IMR-90 (cell line): ENCODE measurements at regions not wholly inside any gene's neighbourhood (a gene's known extent, or its start where the extent isn't known, plus 50 kb on each side); places are given as distances from the start of the nearest gene placed in this dataset.

Source experiments
- ATAC-seq: fragments of 200-7000 bp; cut with Tn5 transposase; 2 replicates; pipeline ENCODE4 v1.9.1; 2020; ENCODE audit warnings: low read depth, mild to moderate bottlenecking, moderate library complexity
- BruUV-seq: library from RNA; stranded (reverse); fragments of 400-500 nt; replicated peaks from 2 replicates; lab custom pipeline; 2021; lab: Mats Ljungman, UMichigan
- CTCF ChIA-PET: fragments of 300-600 bp; formaldehyde crosslinking; extraction: SDS; loops from one replicate; lab custom pipeline; 2021; ENCODE audit warnings: antibody characterized with exemption; lab: Yijun Ruan, JAX
- POLR2A ChIA-PET: fragments of 300-600 bp; sonication (Branson Sonifier 250); formaldehyde crosslinking; loops from one replicate; lab custom pipeline; 2022; ENCODE audit warnings: antibody characterized with exemption; ENCODE audit not compliant: unreplicated experiment; lab: Charles Lee
- DNase-seq: peaks from one replicate; pipeline ENCODE4 v3.0.0; 2013
- H2AFZ ChIP-seq: replicated peaks from 2 replicates; pipeline ENCODE3; 2013; ENCODE audit warnings: low read length, mild to moderate bottlenecking; ENCODE audit not compliant: poor library complexity
- H2AK5ac ChIP-seq: 2 replicates; pipeline ENCODE4 v1.6.1; 2013; ENCODE audit warnings: low read depth, low read length, inconsistent platforms
- H2AK9ac ChIP-seq: replicated peaks from 2 replicates; pipeline ENCODE3; 2013; ENCODE audit warnings: mild to moderate bottlenecking, low read depth, low read length, moderate library complexity; ENCODE audit not compliant: poor library complexity
- H2BK120ac ChIP-seq: 2 replicates; pipeline ENCODE4 v1.6.1; 2013; ENCODE audit warnings: low read depth, low read length, inconsistent platforms
- H2BK15ac ChIP-seq: 3 replicates; pipeline ENCODE4 v1.6.1; 2013; ENCODE audit warnings: low read depth, low read length, inconsistent platforms
- H2BK20ac ChIP-seq: 2 replicates; pipeline ENCODE4 v1.6.1; 2013; ENCODE audit warnings: low read depth, mild to moderate bottlenecking, inconsistent platforms, low read length, moderate library complexity
- H2BK5ac ChIP-seq: 2 replicates; pipeline ENCODE4 v1.6.1; 2013; ENCODE audit warnings: mild to moderate bottlenecking, low read depth, low read length, inconsistent platforms; ENCODE audit not compliant: poor library complexity, severe bottlenecking
- H3K14ac ChIP-seq: replicated peaks from 2 replicates; pipeline ENCODE4 v1.6.1; 2013; ENCODE audit warnings: low read depth, low read length, inconsistent platforms
- H3K18ac ChIP-seq: 2 replicates; pipeline ENCODE4 v1.6.1; 2013; ENCODE audit warnings: low read depth, low read length, control low read depth
- H3K23ac ChIP-seq: 2 replicates; pipeline ENCODE4 v1.6.1; 2013; ENCODE audit warnings: low read depth, low read length, inconsistent platforms
- H3K27ac ChIP-seq: 2 replicates; pipeline ENCODE4 v1.5.1; 2013; ENCODE audit warnings: mild to moderate bottlenecking, control low read depth, low read length; ENCODE audit not compliant: insufficient read depth
- H3K27me3 ChIP-seq: 2 replicates; pipeline ENCODE4 v1.6.1; 2013; ENCODE audit warnings: low read length; ENCODE audit not compliant: control insufficient read depth, insufficient read depth
- H3K36me3 ChIP-seq: 2 replicates; pipeline ENCODE4 v1.6.1; 2013; ENCODE audit warnings: low read length, mixed read lengths; ENCODE audit not compliant: control insufficient read depth, insufficient read depth
- H3K4ac ChIP-seq: 2 replicates; pipeline ENCODE4 v1.6.1; 2013; ENCODE audit warnings: low read depth, low read length, inconsistent platforms
- H3K4me1 ChIP-seq: 2 replicates; pipeline ENCODE4 v1.6.1; 2013; ENCODE audit warnings: low read length, mixed read lengths; ENCODE audit not compliant: control insufficient read depth, insufficient read depth
- H3K4me2 ChIP-seq: 2 replicates; pipeline ENCODE4 v1.6.1; 2013; ENCODE audit warnings: low read depth, mild to moderate bottlenecking, control low read depth, low read length, moderate library complexity
- H3K4me3 ChIP-seq: 2 replicates; pipeline ENCODE4 v1.5.1; 2013; ENCODE audit warnings: low read depth, mild to moderate bottlenecking, control low read depth, low read length, moderate library complexity; ENCODE audit not compliant: insufficient read depth
- H3K56ac ChIP-seq: 2 replicates; pipeline ENCODE4 v1.6.1; 2013; ENCODE audit warnings: low read length, inconsistent platforms; ENCODE audit not compliant: insufficient read depth; ENCODE audit errors: extremely low read depth
- H3K79me1 ChIP-seq, 2 experiments: 2 replicates each; pipeline ENCODE4 v1.6.1; 2013; ENCODE audit warnings: low read length in 2 of 2, inconsistent platforms in 1 of 2, low read depth in 1 of 2
- H3K9ac ChIP-seq: 2 replicates; pipeline ENCODE4 v1.6.1; 2013; ENCODE audit warnings: low read depth, low read length, control low read depth
- H3K9me1 ChIP-seq: 2 replicates; pipeline ENCODE4 v1.6.1; 2013; ENCODE audit warnings: low read length, inconsistent platforms; ENCODE audit not compliant: insufficient read depth
- H3K9me3 ChIP-seq: 2 replicates; pipeline ENCODE4 v1.6.1; 2013; ENCODE audit warnings: low read length; ENCODE audit not compliant: control insufficient read depth, insufficient read depth
- H4K20me1 ChIP-seq: 2 replicates; pipeline ENCODE4 v1.6.1; 2013; ENCODE audit warnings: low read length, inconsistent platforms; ENCODE audit not compliant: insufficient read depth
- H4K5ac ChIP-seq: 2 replicates; pipeline ENCODE4 v1.6.1; 2013; ENCODE audit warnings: mild to moderate bottlenecking, low read depth, low read length, control low read depth
- H4K8ac ChIP-seq, 2 experiments: 2 replicates each; pipeline ENCODE4 v1.6.1; 2013; ENCODE audit warnings: low read depth in 2 of 2, low read length in 2 of 2, control low read depth in 1 of 2, inconsistent platforms in 1 of 2
- H4K91ac ChIP-seq: 2 replicates; pipeline ENCODE4 v1.6.1; 2013; ENCODE audit warnings: low read depth, low read length, inconsistent platforms; ENCODE audit not compliant: insufficient read depth
- MAFK ChIP-seq: IDR thresholded peaks from 2 replicates; pipeline ENCODE4 v1.6.1; 2012; ENCODE audit warnings: low read depth, low read length, improper control_type of control experiment
- RFX5 ChIP-seq: IDR thresholded peaks from 2 replicates; pipeline ENCODE4 v1.8.0; 2012; ENCODE audit warnings: low read depth, mild to moderate bottlenecking, low read length, moderate library complexity
- WGBS, 2 experiments: methylation state at CpG; one replicate each; pipeline versions ENCODE4 v1.1.5 to v1.1.7; 2013; ENCODE audit warnings: missing lambda C conversion rate in 2 of 2; ENCODE audit not compliant: insufficient read length in 1 of 2; ENCODE audit errors: extremely low coverage in 2 of 2; 5-methylcytosine and 5-hydroxymethylcytosine counted together
- dilution Hi-C: fragments of 300-500 bp; cut with HindIII; formaldehyde crosslinking; loops from one replicate; pipeline ENCODE4 v1.14.3; 2018; ENCODE audit warnings: low sequenced_read_pairs; ENCODE audit not compliant: unreplicated experiment
- in situ Hi-C: fragments of 300-500 bp; cut with MboI; formaldehyde crosslinking; loops from 3 replicates; pipeline ENCODE4 v1.14.3; 2019; ENCODE audit warnings: low sequenced_read_pairs, inconsistent platforms, mixed read lengths
- intact Hi-C: fragments of 100-400 bp; cut with micrococcal nuclease; formaldehyde crosslinking; loops from 2 replicates; pipeline ENCODE4 v1.10.0; 2022

GRCh38 chr3:34668915-34669314 is 870.5 kb downstream of the PDCD6IP start:
- Histone ChIP-seq H2BK20ac (no peak overlapping the region), H3K4ac (no peak overlapping the region), H3K4me3 (no peak overlapping the region), H2AFZ (no peak overlapping the region), H4K91ac (no peak overlapping the region), H3K36me3 (no peaks in the 10 kb centered on the region), H3K9me3 (peaks cover 14% of the 10 kb centered on the region), H3K27me3 (no peaks in the 10 kb centered on the region), H4K8ac (no peak overlapping the region), H4K20me1 (no peaks in the 10 kb centered on the region), H3K18ac (no peak overlapping the region), H3K9ac (no peak overlapping the region), H2AK9ac (no peak overlapping the region), H3K23ac (no peak overlapping the region), H2BK5ac (no peak overlapping the region), H3K79me1 (no peaks in the 10 kb centered on the region), H3K14ac (no peak overlapping the region), H2BK120ac (no peak overlapping the region), H4K5ac (no peak overlapping the region), H2BK15ac (no peak overlapping the region), H3K9me1 (no peaks in the 10 kb centered on the region), H3K4me1 (no peaks in the 10 kb centered on the region), H3K27ac (no peak overlapping the region), H3K4me2 (no peak overlapping the region), H2AK5ac (no peak overlapping the region), H3K56ac (no peak overlapping the region)
- WGBS, 2 experiments = 62% methylated on average over 2 of the region's 3 CpGs; no CpG with 5 or more reads in 1 of the 2 experiments
- in situ Hi-C loops = no loop called here
- POLR2A ChIA-PET = no interaction called here
- ATAC-seq = no peak
- no peak for DNase-seq
- TF ChIP-seq MAFK (peak; percentile 23; the same call in 1 of the 2 replicates), RFX5 (no peak)
- dilution Hi-C loops = no loop called here
- no TSS peak for BruUV-seq
- CTCF ChIA-PET = no interaction called here
- intact Hi-C loops = no loop called here
